CD8-positive, alpha-beta memory T cell (primary cell): ENCODE measurements at regions not wholly inside any gene's neighbourhood (a gene's known extent, or its start where the extent isn't known, plus 50 kb on each side); places are given as distances from the start of the nearest gene placed in this dataset.

Source experiments
- CTCF ChIA-PET: fragments of 350-600 bp; sonication (Branson Sonifier 250); formaldehyde crosslinking; loops from one replicate; lab custom pipeline; 2021; ENCODE audit warnings: antibody characterized with exemption; lab: Charles Lee
- POLR2A ChIA-PET: fragments of 350-600 bp; sonication (Branson Sonifier 250); formaldehyde crosslinking; loops from one replicate; lab custom pipeline; 2021; ENCODE audit warnings: antibody characterized with exemption; lab: Charles Lee
- DNase-seq, 5 donors: peaks; one replicate each; pipeline versions ENCODE4 v3.0.0 to v3.0.0-alpha.2; 2020 to 2022; ENCODE audit warnings: mixed read lengths in 1 of 5
- H3K27ac ChIP-seq: one replicate; pipeline ENCODE4 v1.7.0; 2013; ENCODE audit warnings: low read depth, mild to moderate bottlenecking, low read length, moderate library complexity
- H3K27me3 ChIP-seq: 2 replicates; pipeline ENCODE4 v1.7.0; 2013; ENCODE audit warnings: low read length, mild to moderate bottlenecking; ENCODE audit not compliant: insufficient read depth, poor library complexity, severe bottlenecking
- H3K36me3 ChIP-seq: 2 replicates; pipeline ENCODE4 v1.7.0; 2013; ENCODE audit warnings: mild to moderate bottlenecking, low read length, moderate library complexity; ENCODE audit not compliant: insufficient read depth
- H3K4me1 ChIP-seq: 2 replicates; pipeline ENCODE4 v1.7.0; 2013; ENCODE audit warnings: mild to moderate bottlenecking, low read length, moderate library complexity; ENCODE audit not compliant: insufficient read depth
- H3K4me3 ChIP-seq: 2 replicates; pipeline ENCODE4 v1.7.0; 2013; ENCODE audit warnings: mild to moderate bottlenecking, low read length
- H3K9me3 ChIP-seq: 2 replicates; pipeline ENCODE4 v1.7.0; 2013; ENCODE audit warnings: mild to moderate bottlenecking, low read length
- H3K27ac Mint-ChIP-seq, 8 donors: one replicate each; pipeline ENCODE4 v1.8.0; 2020 to 2021; ENCODE audit warnings: mixed read lengths in 8 of 8, mild to moderate bottlenecking in 6 of 8, inconsistent platforms in 3 of 8, moderate library complexity in 3 of 8
- H3K27me3 Mint-ChIP-seq, 2 donors: one replicate each; pipeline ENCODE4 v1.8.0; 2020 to 2021; ENCODE audit warnings: mixed read lengths in 2 of 2, mild to moderate bottlenecking in 1 of 2, moderate library complexity in 1 of 2
- H3K36me3 Mint-ChIP-seq, 3 donors: one replicate each; pipeline ENCODE4 v1.8.0; 2020 to 2021; ENCODE audit warnings: mixed read lengths in 3 of 3, inconsistent platforms in 1 of 3, mild to moderate bottlenecking in 1 of 3
- H3K4me1 Mint-ChIP-seq, 3 donors: one replicate each; pipeline ENCODE4 v1.8.0; 2020 to 2021; ENCODE audit warnings: mixed read lengths in 3 of 3, inconsistent platforms in 1 of 3, mild to moderate bottlenecking in 1 of 3
- H3K4me3 Mint-ChIP-seq, 7 donors: one replicate each; pipeline ENCODE4 v1.8.0; 2020 to 2021; ENCODE audit warnings: mixed read lengths in 7 of 7, mild to moderate bottlenecking in 6 of 7, moderate library complexity in 4 of 7, inconsistent platforms in 2 of 7
- H3K9me3 Mint-ChIP-seq, 5 donors: one replicate each; pipeline ENCODE4 v1.8.0; 2020 to 2022; ENCODE audit warnings: mixed read lengths in 5 of 5, mild to moderate bottlenecking in 3 of 5, moderate library complexity in 2 of 5, inconsistent platforms in 1 of 5

DNA sequence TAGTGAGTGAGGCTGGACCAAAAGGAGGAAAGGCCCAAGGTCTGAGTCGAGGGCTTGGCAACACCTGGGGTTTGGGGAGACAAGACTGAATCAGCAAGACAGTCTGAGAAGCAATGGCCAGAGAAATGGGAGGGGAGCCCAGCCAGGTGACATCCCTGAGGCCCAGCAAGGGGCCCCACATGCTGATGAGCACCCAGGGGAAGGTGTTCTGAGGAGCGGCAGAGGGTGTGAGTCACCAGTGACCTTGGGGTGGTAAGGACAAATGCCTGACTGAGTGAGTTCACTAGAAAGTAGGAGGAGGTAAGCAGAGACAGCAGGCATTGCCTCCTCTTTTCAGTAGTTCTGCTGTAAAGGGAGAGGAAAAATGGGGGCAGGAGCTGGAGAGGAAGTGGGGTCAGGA, 192.4 kb upstream of the GALNT2 start:
- Histone ChIP-seq H3K9me3 (no peaks in the 10 kb centered on the region), H3K36me3 (no peaks in the 10 kb centered on the region), H3K27me3 (no peaks in the 10 kb centered on the region), H3K27ac (no peak overlapping the region), H3K4me3 (no peak overlapping the region), H3K4me1 (no peaks in the 10 kb centered on the region)
- Mint-ChIP-seq H3K27ac (no peak overlapping the region), H3K36me3 (no peaks in the 10 kb centered on the region), H3K4me3 (no peak overlapping the region), H3K27me3 (peaks cover 9 to 12% of the 10 kb centered on the region in 2 donors), H3K9me3 (no peaks in the 10 kb centered on the region), H3K4me1 (no peaks in the 10 kb centered on the region)
- ChIA-PET CTCF (no interaction called here), POLR2A (no interaction called here)
- DNase-seq, result no peak

DNA sequence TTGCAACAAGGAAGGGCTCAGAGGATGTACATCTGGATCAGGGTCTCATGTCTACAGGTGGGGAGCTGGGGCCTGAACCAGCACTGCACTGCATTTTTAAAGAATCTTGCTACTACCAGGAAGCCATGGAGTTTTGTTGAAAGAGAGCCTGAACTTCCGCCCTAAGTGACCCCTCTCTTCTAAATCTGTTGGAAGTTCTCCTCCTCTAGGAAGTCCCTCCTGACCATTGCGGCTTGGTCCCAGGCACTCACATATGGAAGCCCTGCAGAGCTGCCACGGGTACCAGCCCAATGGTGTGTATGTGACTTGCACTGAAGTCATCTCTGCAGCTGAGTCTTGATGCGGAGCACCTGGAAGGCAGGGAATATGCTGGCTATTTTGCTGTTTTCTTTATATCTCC, 192.0 kb upstream of the GALNT2 start:
- H3K27ac Mint-ChIP-seq, result no peak overlapping the region
- no peaks in the 10 kb centered on the region for H3K4me1 Mint-ChIP-seq
- POLR2A ChIA-PET, result no interaction called here
- no peak overlapping the region for H3K4me3 Mint-ChIP-seq
- CTCF ChIA-PET, result no interaction called here
- Histone ChIP-seq H3K9me3 (no peaks in the 10 kb centered on the region), H3K27me3 (no peaks in the 10 kb centered on the region), H3K27ac (no peak overlapping the region), H3K4me3 (no peak overlapping the region), H3K4me1 (no peaks in the 10 kb centered on the region), H3K36me3 (no peaks in the 10 kb centered on the region)
- H3K27me3 Mint-ChIP-seq, result peaks cover 12 to 17% of the 10 kb centered on the region in 2 donors
- DNase-seq, result no peak
- no peaks in the 10 kb centered on the region for H3K9me3 Mint-ChIP-seq
- no peaks in the 10 kb centered on the region for H3K36me3 Mint-ChIP-seq

DNA sequence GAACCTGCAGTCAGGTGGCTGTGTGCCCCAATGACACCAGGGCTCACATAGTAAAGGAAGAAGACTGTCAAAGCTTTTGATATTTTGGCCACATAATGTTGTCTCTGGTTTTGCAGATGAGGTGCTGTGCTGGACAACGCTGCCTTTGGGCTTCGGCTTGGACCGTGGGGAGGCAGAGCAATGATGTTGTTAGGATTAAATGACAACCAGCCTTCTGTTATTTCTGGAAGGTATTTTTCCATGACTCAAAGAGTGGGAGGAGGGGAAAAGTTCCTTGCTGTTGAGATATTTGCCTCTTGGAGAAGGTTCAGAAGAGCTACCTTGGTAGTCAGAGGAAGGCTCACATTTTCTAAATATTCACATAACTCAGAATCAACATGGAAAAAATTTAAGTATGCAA, 187.3 kb upstream of the GALNT2 start:
- no peak overlapping the region for H3K4me3 Mint-ChIP-seq
- H3K36me3 Mint-ChIP-seq, result no peaks in the 10 kb centered on the region
- H3K36me3 ChIP-seq, result no peaks in the 10 kb centered on the region
- H3K9me3 Mint-ChIP-seq, result no peaks in the 10 kb centered on the region
- H3K27me3 ChIP-seq, result no peaks in the 10 kb centered on the region
- no peak overlapping the region for H3K27ac Mint-ChIP-seq
- H3K4me1 ChIP-seq, result no peaks in the 10 kb centered on the region
- H3K4me3 ChIP-seq, result no peak overlapping the region
- no peak for DNase-seq
- ChIA-PET POLR2A (no interaction called here), CTCF (no interaction called here)
- no peaks in the 10 kb centered on the region for H3K4me1 Mint-ChIP-seq
- H3K27me3 Mint-ChIP-seq, result peaks cover 17 to 45% of the 10 kb centered on the region in 2 donors
- no peak overlapping the region for H3K27ac ChIP-seq
- no peaks in the 10 kb centered on the region for H3K9me3 ChIP-seq

DNA sequence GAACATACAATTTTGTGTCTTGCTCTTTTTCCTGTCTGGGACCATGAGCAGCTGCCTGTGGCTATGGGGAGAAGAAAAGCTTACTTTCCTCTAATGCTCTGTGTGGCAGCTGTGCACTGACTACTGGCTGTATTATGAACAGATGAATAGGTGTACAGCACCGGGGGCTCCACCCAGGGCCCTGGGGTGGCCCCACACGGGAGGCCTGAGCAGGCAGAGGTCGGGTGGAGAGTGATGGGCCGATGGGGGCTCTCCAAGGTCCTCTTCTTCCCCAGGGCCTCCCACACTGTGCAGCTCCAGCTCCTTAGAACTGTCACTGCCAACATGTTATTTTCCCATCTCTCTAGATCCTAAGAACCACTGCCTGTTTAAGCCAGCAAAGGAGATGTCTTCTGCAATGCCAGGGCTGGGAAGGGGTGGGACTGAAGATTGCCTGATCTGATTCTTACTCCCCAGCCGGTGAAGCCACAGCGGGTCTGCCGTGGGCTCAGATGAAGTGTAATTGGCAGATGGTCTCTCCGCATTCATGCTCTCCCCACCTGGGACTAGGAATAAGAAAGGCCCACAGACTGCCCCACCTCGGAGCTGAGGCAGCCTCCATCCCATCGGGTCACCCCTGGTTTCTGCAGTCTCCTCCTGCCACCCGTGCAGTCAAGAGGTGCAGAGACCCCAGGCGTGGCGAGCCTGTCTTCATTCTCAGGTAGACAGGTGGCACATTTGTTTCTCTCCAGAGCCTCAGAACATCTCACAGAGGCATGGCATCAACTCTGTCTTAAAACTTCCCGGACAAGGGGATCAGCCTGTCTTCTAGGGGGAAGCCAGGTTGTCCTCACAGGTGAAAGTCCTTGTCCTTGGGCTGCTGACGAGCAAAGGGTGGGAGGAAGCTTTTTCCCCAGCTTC, 186.5 kb upstream of the GALNT2 start:
- CTCF ChIA-PET, result no interaction called here
- Histone ChIP-seq H3K9me3 (no peaks in the 10 kb centered on the region), H3K4me3 (no peak overlapping the region), H3K27me3 (no peaks in the 10 kb centered on the region), H3K36me3 (no peaks in the 10 kb centered on the region), H3K4me1 (no peaks in the 10 kb centered on the region), H3K27ac (no peak overlapping the region)
- H3K27me3 Mint-ChIP-seq, result peaks cover 20 to 45% of the 10 kb centered on the region in 2 donors
- H3K9me3 Mint-ChIP-seq, result no peaks in the 10 kb centered on the region
- H3K36me3 Mint-ChIP-seq, result no peaks in the 10 kb centered on the region
- no peak overlapping the region for H3K27ac Mint-ChIP-seq
- no peaks in the 10 kb centered on the region for H3K4me1 Mint-ChIP-seq
- POLR2A ChIA-PET, result no interaction called here
- H3K4me3 Mint-ChIP-seq, result no peak overlapping the region
- DNase-seq, result no peak

DNA sequence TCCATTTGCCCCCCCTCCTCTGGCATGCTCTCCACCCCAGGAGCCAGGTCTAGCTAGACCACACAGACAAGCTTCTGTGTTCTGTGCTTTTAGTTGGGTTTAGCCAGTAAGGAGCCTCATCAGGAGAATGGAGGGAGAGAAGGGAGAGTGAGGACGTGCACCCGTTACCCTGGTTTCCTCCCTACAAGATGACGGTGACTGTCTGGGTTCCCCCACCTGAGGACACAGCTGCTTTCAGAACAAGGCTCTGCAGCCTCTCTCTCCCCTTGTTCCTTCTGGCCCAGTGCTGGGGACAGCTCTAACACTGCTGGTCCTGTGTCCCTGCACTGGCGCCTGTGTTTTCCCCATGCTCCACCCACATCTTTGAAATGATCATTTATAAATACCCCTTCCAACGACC, 184.4 kb upstream of the GALNT2 start:
- POLR2A ChIA-PET, result no interaction called here
- H3K36me3 Mint-ChIP-seq, result no peaks in the 10 kb centered on the region
- H3K9me3 Mint-ChIP-seq, result no peaks in the 10 kb centered on the region

DNA sequence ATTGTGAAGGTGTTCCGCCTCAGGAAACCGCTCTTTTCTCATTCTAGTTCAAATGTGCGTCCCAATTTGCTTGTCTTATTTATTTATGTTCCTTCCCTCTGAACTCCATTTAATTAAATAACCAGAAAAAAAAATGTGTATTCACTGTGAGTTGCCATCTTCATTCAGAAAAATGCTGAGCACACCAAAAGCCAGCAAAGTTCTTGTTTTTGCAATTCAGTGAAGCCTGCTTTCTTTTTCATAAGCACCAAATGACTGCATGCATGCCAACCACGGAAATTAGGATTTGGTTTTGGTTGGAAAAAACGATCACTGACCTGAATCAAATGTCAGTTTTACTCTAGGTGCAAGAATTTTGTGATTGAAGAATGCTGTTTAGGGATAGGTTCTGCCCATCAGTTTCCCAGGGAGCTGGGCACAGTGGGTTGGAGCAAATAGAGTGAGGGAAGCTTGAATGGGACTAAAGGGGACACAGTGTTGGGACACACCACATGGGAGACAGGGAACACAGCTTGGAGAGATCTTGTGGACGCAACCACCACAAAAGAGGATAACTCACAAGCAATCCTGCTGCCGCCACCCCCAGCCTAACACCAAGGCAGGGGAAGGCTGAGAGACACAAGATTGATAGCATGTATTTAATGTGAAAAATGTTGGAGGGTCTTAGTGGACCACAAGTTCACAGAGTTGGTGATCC, 183.4 kb upstream of the GALNT2 start:
- Mint-ChIP-seq H3K27ac (no peak overlapping the region), H3K4me3 (no peak overlapping the region), H3K4me1 (no peaks in the 10 kb centered on the region), H3K36me3 (no peaks in the 10 kb centered on the region), H3K9me3 (no peaks in the 10 kb centered on the region), H3K27me3 (peaks cover 25 to 45% of the 10 kb centered on the region in 2 donors)
- H3K36me3 ChIP-seq, result no peaks in the 10 kb centered on the region
- no peak for DNase-seq
- H3K4me3 ChIP-seq, result no peak overlapping the region
- no peaks in the 10 kb centered on the region for H3K9me3 ChIP-seq
- no peak overlapping the region for H3K27ac ChIP-seq
- H3K27me3 ChIP-seq, result no peaks in the 10 kb centered on the region
- no peaks in the 10 kb centered on the region for H3K4me1 ChIP-seq
- CTCF ChIA-PET, result no interaction called here
- POLR2A ChIA-PET, result no interaction called here

More for the DNA sequence above, 184.4 kb upstream of the GALNT2 start:
- no peak overlapping the region for H3K27ac Mint-ChIP-seq
- CTCF ChIA-PET, result no interaction called here
- H3K4me1 Mint-ChIP-seq, result no peaks in the 10 kb centered on the region
- Histone ChIP-seq H3K27me3 (no peaks in the 10 kb centered on the region), H3K9me3 (no peaks in the 10 kb centered on the region), H3K4me3 (no peak overlapping the region), H3K36me3 (no peaks in the 10 kb centered on the region), H3K27ac (no peak overlapping the region), H3K4me1 (no peaks in the 10 kb centered on the region)
- no peak for DNase-seq
- peaks cover 27 to 47% of the 10 kb centered on the region in 2 donors for H3K27me3 Mint-ChIP-seq
- H3K4me3 Mint-ChIP-seq, result no peak overlapping the region

DNA sequence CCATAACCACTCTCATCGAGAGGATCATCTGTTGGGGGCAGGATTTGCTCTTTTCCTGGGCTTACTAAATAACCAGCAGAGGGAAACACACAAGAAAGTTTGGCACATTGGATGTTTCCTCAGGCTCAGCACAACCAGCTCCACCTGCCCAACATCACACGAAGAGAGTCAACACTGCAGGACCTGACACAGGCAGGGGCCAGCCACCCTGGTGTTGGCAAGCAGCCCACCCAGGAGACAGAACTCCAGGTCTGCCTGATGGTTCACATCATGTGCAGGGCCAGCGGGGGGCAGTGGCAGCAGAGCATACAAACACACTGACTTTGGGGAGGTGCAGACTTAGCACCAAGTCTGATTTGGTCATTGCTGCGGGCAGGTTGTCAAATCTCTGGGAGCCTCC, 182.3 kb upstream of the GALNT2 start:
- ChIA-PET POLR2A (no interaction called here), CTCF (no interaction called here)
- no peak overlapping the region for H3K4me3 ChIP-seq
- no peak overlapping the region for H3K27ac ChIP-seq
- no peaks in the 10 kb centered on the region for H3K27me3 ChIP-seq
- no peaks in the 10 kb centered on the region for H3K36me3 Mint-ChIP-seq
- peak overlapping the region in 1 of 8 donors; percentile 47 for H3K27ac Mint-ChIP-seq
- H3K27me3 Mint-ChIP-seq, result peaks cover 22 to 50% of the 10 kb centered on the region in 2 donors
- no peaks in the 10 kb centered on the region for H3K9me3 ChIP-seq
- H3K9me3 Mint-ChIP-seq, result no peaks in the 10 kb centered on the region
- H3K4me1 Mint-ChIP-seq, result no peaks in the 10 kb centered on the region
- DNase-seq, result no peak
- no peaks in the 10 kb centered on the region for H3K36me3 ChIP-seq
- no peaks in the 10 kb centered on the region for H3K4me1 ChIP-seq
- no peak overlapping the region for H3K4me3 Mint-ChIP-seq
